Thoracic aorta (tissue), 2 donors: ENCODE measurements at regions not wholly inside any gene's neighbourhood (a gene's known extent, or its start where the extent isn't known, plus 50 kb on each side); places are given as distances from the start of the nearest gene placed in this dataset.

Experiments used
- ATAC-seq: fragments of 150-250 bp; one replicate; pipeline ENCODE4 v1.8.0; 2017; ENCODE audit warnings: low read depth; ENCODE audit not compliant: insufficient number of reproducible peaks, low FRiP score
- DNase-seq: peaks from one replicate; pipeline ENCODE4 v3.0.0-alpha.2; 2020; ENCODE audit warnings: low spot score
- H3K27ac ChIP-seq, 2 donors: fragments of 200-600 bp; sonication (generic); 1 replicate in 1 of 2; 2 replicates in 1 of 2; pipeline ENCODE4 v1.5.1; 2016; ENCODE audit warnings: mild to moderate bottlenecking in 2 of 2, moderate library complexity in 2 of 2
- H3K27me3 ChIP-seq: fragments of 200-600 bp; sonication (generic); replicated peaks from 2 replicates; pipeline ENCODE4 v1.6.0; 2016; ENCODE audit warnings: mild to moderate bottlenecking; ENCODE audit not compliant: insufficient read depth
- H3K36me3 ChIP-seq: fragments of 200-600 bp; sonication (generic); one replicate; pipeline ENCODE4 v1.5.1; 2016
- H3K4me1 ChIP-seq, 2 donors: fragments of 200-600 bp; sonication (generic); 1 replicate in 1 of 2; 2 replicates in 1 of 2; pipeline versions ENCODE4 v1.5.1 to v1.6.0; 2016; ENCODE audit warnings: low read depth in 2 of 2, mild to moderate bottlenecking in 1 of 2; ENCODE audit not compliant: control insufficient read depth in 1 of 2
- H3K4me3 ChIP-seq: fragments of 200-600 bp; sonication (generic); 2 replicates; pipeline ENCODE4 v1.5.1; 2016; ENCODE audit warnings: mild to moderate bottlenecking
- H3K9me3 ChIP-seq: fragments of 200-600 bp; sonication (generic); 2 replicates; pipeline ENCODE4 v1.5.1; 2016
- CTCF ChIP-seq: fragments of 200-600 bp; sonication (generic); IDR thresholded peaks from one replicate; pipeline ENCODE4 v1.5.1; 2019; ENCODE audit warnings: antibody characterized with exemption

GRCh38 chr2:30332791-30333453 lies 101.6 kb downstream of the LBH start:
- H3K36me3 ChIP-seq, result no peaks in the 10 kb centered on the region
- DNase-seq (no peak), ATAC-seq (no peak)
- H3K27me3 ChIP-seq, result no peaks in the 10 kb centered on the region
- no peak for TF ChIP-seq CTCF
- H3K4me1 ChIP-seq, result peaks cover 2 to 19% of the 10 kb centered on the region in 2 donors
- no peak overlapping the region for H3K4me3 ChIP-seq
- no peaks in the 10 kb centered on the region for H3K9me3 ChIP-seq
- H3K27ac ChIP-seq, result no peak overlapping the region

- no peak for DNase-seq
- no peaks in the 10 kb centered on the region for H3K36me3 ChIP-seq
- H3K27ac ChIP-seq, result no peak overlapping the region
- TF ChIP-seq CTCF, result no peak
- no peaks in the 10 kb centered on the region for H3K27me3 ChIP-seq
- no peaks in the 10 kb centered on the region for H3K9me3 ChIP-seq
- H3K4me1 ChIP-seq, result peaks cover 2 to 19% of the 10 kb centered on the region in 2 donors
- no peak for ATAC-seq
- no peak overlapping the region for H3K4me3 ChIP-seq
These were observed 103.5 kb downstream of the LBH start for GRCh38 chr2:30334762-30335363.

- TF ChIP-seq CTCF, result no peak
- DNase-seq, result no peak
- no peaks in the 10 kb centered on the region for H3K9me3 ChIP-seq
- H3K27ac ChIP-seq, result no peak overlapping the region
- H3K4me1 ChIP-seq, result peaks cover 2 to 19% of the 10 kb centered on the region in 2 donors
- H3K36me3 ChIP-seq, result no peaks in the 10 kb centered on the region
- no peak overlapping the region for H3K4me3 ChIP-seq
- ATAC-seq, result no peak
- no peaks in the 10 kb centered on the region for H3K27me3 ChIP-seq
These were observed 104.8 kb downstream of the LBH start for GRCh38 chr2:30336084-30336483.

GRCh38 chr2:30336978-30337841 lies 105.9 kb downstream of the LBH start:
- ATAC-seq (no peak), DNase-seq (no peak)
- Histone ChIP-seq H3K4me1 (peaks cover 2 to 19% of the 10 kb centered on the region in 2 donors), H3K27ac (no peak overlapping the region), H3K36me3 (no peaks in the 10 kb centered on the region), H3K4me3 (no peak overlapping the region), H3K9me3 (no peaks in the 10 kb centered on the region), H3K27me3 (no peaks in the 10 kb centered on the region)
- TF ChIP-seq CTCF, result no peak

GRCh38 chr2:30338475-30338874 lies 107.1 kb downstream of the LBH start:
- no peak overlapping the region for H3K4me3 ChIP-seq
- no peaks in the 10 kb centered on the region for H3K27me3 ChIP-seq
- peaks cover 2 to 19% of the 10 kb centered on the region in 2 donors for H3K4me1 ChIP-seq
- no peak for TF ChIP-seq CTCF
- ATAC-seq (no peak), DNase-seq (no peak)
- H3K36me3 ChIP-seq, result no peaks in the 10 kb centered on the region
- H3K27ac ChIP-seq, result no peak overlapping the region
- no peaks in the 10 kb centered on the region for H3K9me3 ChIP-seq
